ENCODE measurements at regions not wholly inside any gene's neighbourhood (a gene's known extent, or its start where the extent isn't known, plus 50 kb on each side); places are given as distances from the start of the nearest gene placed in this dataset.

GRCh38 chr2:128621074-128621473 lies 302.4 kb upstream of the HS6ST1 start:
- no peak for TF ChIP-seq CTCF (IDR thresholded peaks at IDR 0.05)
- TF ChIP-seq POLR2A (IDR thresholded peaks at IDR 0.05), result no peak
- TF ChIP-seq EP300 (IDR thresholded peaks at IDR 0.05), result no peak
